Chondrocyte (in vitro differentiated cells): ENCODE measurements at regions not wholly inside any gene's neighbourhood (a gene's known extent, or its start where the extent isn't known, plus 50 kb on each side); places are given as distances from the start of the nearest gene placed in this dataset.

Experiments
- DNase-seq: peaks from one replicate; pipeline ENCODE4 v3.0.0; 2021; ENCODE audit warnings: mixed read lengths, low spot score
- H3K27ac Mint-ChIP-seq: one replicate; pipeline ENCODE4 v1.8.0; 2021; ENCODE audit warnings: mild to moderate bottlenecking, moderate library complexity, mixed read lengths; ENCODE audit not compliant: unreplicated experiment
- H3K27me3 Mint-ChIP-seq: 2 replicates; pipeline ENCODE4 v1.8.0; 2021; ENCODE audit warnings: low read depth, mixed read lengths
- H3K36me3 Mint-ChIP-seq: 2 replicates; pipeline ENCODE4 v1.8.0; 2021; ENCODE audit warnings: low read depth, mixed read lengths
- H3K4me1 Mint-ChIP-seq: 2 replicates; pipeline ENCODE4 v1.8.0; 2021; ENCODE audit warnings: low read depth, mild to moderate bottlenecking, mixed read lengths
- H3K4me3 Mint-ChIP-seq: one replicate; pipeline ENCODE4 v1.8.0; 2021; ENCODE audit warnings: mild to moderate bottlenecking, moderate library complexity, mixed read lengths; ENCODE audit not compliant: unreplicated experiment
- H3K9me3 Mint-ChIP-seq: 2 replicates; pipeline ENCODE4 v1.8.0; 2021; ENCODE audit warnings: low read depth, mixed read lengths
- CTCF ChIP-seq: fragments of 200-600 bp; sonication (generic); IDR thresholded peaks from 2 replicates; pipeline ENCODE4 v1.5.0; 2021; ENCODE audit warnings: antibody characterized with exemption, mild to moderate bottlenecking, moderate library complexity

GRCh38 chr7:124655990-124656389 lies 109.6 kb downstream of the GPR37 start:
- no peak for TF ChIP-seq CTCF
- DNase-seq = no peak
- Mint-ChIP-seq H3K27ac (no peak overlapping the region), H3K36me3 (no peaks in the 10 kb centered on the region), H3K27me3 (no peaks in the 10 kb centered on the region), H3K4me1 (no peaks in the 10 kb centered on the region), H3K9me3 (no peaks in the 10 kb centered on the region), H3K4me3 (no peak overlapping the region)

- no peak for TF ChIP-seq CTCF
- H3K9me3 Mint-ChIP-seq = no peaks in the 10 kb centered on the region
- no peak for DNase-seq
- no peaks in the 10 kb centered on the region for H3K4me1 Mint-ChIP-seq
- no peak overlapping the region for H3K27ac Mint-ChIP-seq
- no peaks in the 10 kb centered on the region for H3K36me3 Mint-ChIP-seq
- no peak overlapping the region for H3K4me3 Mint-ChIP-seq
- no peaks in the 10 kb centered on the region for H3K27me3 Mint-ChIP-seq
Observed at GRCh38 chr7:124652237-124652636, 113.4 kb downstream of the GPR37 start.

GRCh38 chr7:124651136-124651535 lies 114.5 kb downstream of the GPR37 start:
- H3K9me3 Mint-ChIP-seq = no peaks in the 10 kb centered on the region
- TF ChIP-seq CTCF = no peak
- no peaks in the 10 kb centered on the region for H3K36me3 Mint-ChIP-seq
- H3K27me3 Mint-ChIP-seq = no peaks in the 10 kb centered on the region
- no peaks in the 10 kb centered on the region for H3K4me1 Mint-ChIP-seq
- no peak overlapping the region for H3K27ac Mint-ChIP-seq
- H3K4me3 Mint-ChIP-seq = no peak overlapping the region
- no peak for DNase-seq

- no peaks in the 10 kb centered on the region for H3K27me3 Mint-ChIP-seq
- no peak overlapping the region for H3K27ac Mint-ChIP-seq
- no peak for DNase-seq
Observed at GRCh38 chr7:124649397-124650014, 116.1 kb downstream of the GPR37 start.

GRCh38 chr7:124647630-124648306 lies 117.8 kb downstream of the GPR37 start:
- no peaks in the 10 kb centered on the region for H3K27me3 Mint-ChIP-seq
- no peak overlapping the region for H3K4me3 Mint-ChIP-seq
- DNase-seq = no peak
- no peak overlapping the region for H3K27ac Mint-ChIP-seq
- no peaks in the 10 kb centered on the region for H3K9me3 Mint-ChIP-seq
- no peaks in the 10 kb centered on the region for H3K4me1 Mint-ChIP-seq
- H3K36me3 Mint-ChIP-seq = no peaks in the 10 kb centered on the region
- TF ChIP-seq CTCF = no peak

More at GRCh38 chr7:124649397-124650014, 116.1 kb downstream of the GPR37 start:
- Mint-ChIP-seq H3K36me3 (no peaks in the 10 kb centered on the region), H3K4me1 (no peaks in the 10 kb centered on the region), H3K9me3 (no peaks in the 10 kb centered on the region), H3K4me3 (no peak overlapping the region)
- TF ChIP-seq CTCF = no peak
